Ovary (tissue), 3 donors: ENCODE measurements at regions not wholly inside any gene's neighbourhood (a gene's known extent, or its start where the extent isn't known, plus 50 kb on each side); places are given as distances from the start of the nearest gene placed in this dataset.

Source experiments
- CTCF ChIP-seq, 3 donors: fragments of 450-650 bp in 2 of 3; fragments of 200-600 bp in 1 of 3; IDR thresholded peaks; one replicate each; pipeline versions ENCODE4 v1.5.1 to v1.8.0; 2016 to 2022; ENCODE audit warnings: antibody characterized with exemption in 3 of 3, mild to moderate bottlenecking in 1 of 3
- EP300 ChIP-seq: sonication (generic); formaldehyde crosslinking; IDR thresholded peaks from one replicate; pipeline ENCODE4 v1.6.1; 2017; ENCODE audit warnings: antibody characterized with exemption
- POLR2A ChIP-seq: fragments of 450-650 bp; IDR thresholded peaks from one replicate; pipeline ENCODE4 v1.6.1; 2017; ENCODE audit warnings: antibody characterized with exemption, mild to moderate bottlenecking, moderate library complexity
- donor health status: DM: no; HTN: no; CAD: no.

- TF ChIP-seq CTCF (IDR thresholded peaks at IDR 0.05) (no peak), EP300 (no peak), POLR2A (no peak)
Measured at GRCh38 chr7:148523550-148523949, 67.0 kb upstream of the C7orf33 start.
